H9 (cell line): ENCODE measurements at regions not wholly inside any gene's neighbourhood (a gene's known extent, or its start where the extent isn't known, plus 50 kb on each side); places are given as distances from the start of the nearest gene placed in this dataset.

Source experiments
- DNase-seq: peaks from one replicate; pipeline ENCODE4 v3.0.0-alpha.2; 2017
- H2AFZ ChIP-seq: one replicate; pipeline ENCODE4 v1.6.1; 2013; ENCODE audit warnings: mild to moderate bottlenecking, low read length, control low read depth, moderate library complexity
- H2AK5ac ChIP-seq: 2 replicates; pipeline ENCODE4 v1.6.1; 2013; ENCODE audit warnings: low read length, control low read depth, mixed read lengths; ENCODE audit not compliant: insufficient read length
- H2BK120ac ChIP-seq: one replicate; pipeline ENCODE4 v1.6.1; 2013; ENCODE audit warnings: low read depth, mild to moderate bottlenecking, low read length, control low read depth, inconsistent platforms; ENCODE audit not compliant: poor library complexity, severe bottlenecking
- H2BK12ac ChIP-seq: 2 replicates; pipeline ENCODE4 v1.6.1; 2013; ENCODE audit warnings: low read length, control low read depth, mixed read lengths, low read depth; ENCODE audit not compliant: insufficient read length
- H2BK15ac ChIP-seq: 2 replicates; pipeline ENCODE4 v1.6.1; 2013; ENCODE audit warnings: low read depth, low read length, control low read depth
- H2BK20ac ChIP-seq: one replicate; pipeline ENCODE4 v1.6.1; 2013; ENCODE audit warnings: low read depth, mild to moderate bottlenecking, low read length, control low read depth, inconsistent platforms; ENCODE audit not compliant: poor library complexity, severe bottlenecking
- H2BK5ac ChIP-seq: 2 replicates; pipeline ENCODE4 v1.6.1; 2013; ENCODE audit warnings: low read length, control low read depth, mixed read lengths; ENCODE audit not compliant: insufficient read length
- H3K14ac ChIP-seq: 2 replicates; pipeline ENCODE4 v1.6.1; 2013; ENCODE audit warnings: low read length, control low read depth; ENCODE audit not compliant: insufficient read depth
- H3K18ac ChIP-seq: 2 replicates; pipeline ENCODE4 v1.6.1; 2013; ENCODE audit warnings: low read depth, mild to moderate bottlenecking, mixed read lengths, low read length, control low read depth; ENCODE audit not compliant: insufficient read length
- H3K23ac ChIP-seq: 2 replicates; pipeline ENCODE4 v1.6.1; 2013; ENCODE audit warnings: low read length, control low read depth, mixed read lengths, low read depth; ENCODE audit not compliant: insufficient read length
- H3K23me2 ChIP-seq: 2 replicates; pipeline ENCODE4 v1.6.1; 2013; ENCODE audit warnings: low read depth, mild to moderate bottlenecking, mixed read lengths, low read length, control low read depth; ENCODE audit not compliant: insufficient read length, poor library complexity, severe bottlenecking
- H3K27ac ChIP-seq: 2 replicates; pipeline ENCODE4 v1.5.1; 2013; ENCODE audit warnings: low read length, control low read depth, mixed read lengths, low read depth; ENCODE audit not compliant: insufficient read length
- H3K27me3 ChIP-seq: 2 replicates; pipeline ENCODE4 v1.6.1; 2013; ENCODE audit warnings: low read length, control low read depth, inconsistent platforms; ENCODE audit not compliant: insufficient read depth
- H3K4ac ChIP-seq: 2 replicates; pipeline ENCODE4 v1.6.1; 2013; ENCODE audit warnings: low read depth, mild to moderate bottlenecking, control low read depth, inconsistent platforms, low read length, moderate library complexity
- H3K4me1 ChIP-seq: 2 replicates; pipeline ENCODE4 v1.6.1; 2013; ENCODE audit warnings: low read length, control low read depth, inconsistent platforms; ENCODE audit not compliant: insufficient read depth
- H3K4me2 ChIP-seq: 2 replicates; pipeline ENCODE4 v1.6.1; 2013; ENCODE audit warnings: low read length, control low read depth, mixed read lengths; ENCODE audit not compliant: insufficient read length, insufficient read depth
- H3K56ac ChIP-seq: 2 replicates; pipeline ENCODE4 v1.6.1; 2013; ENCODE audit warnings: low read depth, mild to moderate bottlenecking, mixed read lengths, low read length, control low read depth; ENCODE audit not compliant: insufficient read length
- H3K79me1 ChIP-seq: 2 replicates; pipeline ENCODE4 v1.6.1; 2013; ENCODE audit warnings: low read depth, mild to moderate bottlenecking, moderate library complexity, low read length, control low read depth, inconsistent platforms; ENCODE audit not compliant: insufficient read depth, poor library complexity, severe bottlenecking
- H3K79me2 ChIP-seq: 2 replicates; pipeline ENCODE4 v1.6.1; 2013; ENCODE audit warnings: low read length, control low read depth, inconsistent platforms; ENCODE audit not compliant: insufficient read depth
- H3K9ac ChIP-seq: 2 replicates; pipeline ENCODE4 v1.6.1; 2013; ENCODE audit warnings: low read length, control low read depth, mixed read lengths; ENCODE audit not compliant: insufficient read length; ENCODE audit errors: extremely low read depth
- H3K9me3 ChIP-seq: one replicate; pipeline ENCODE4 v1.6.1; 2013; ENCODE audit warnings: low read depth, low read length, inconsistent platforms; ENCODE audit not compliant: control insufficient read depth
- H3T11ph ChIP-seq: one replicate; pipeline ENCODE4 v1.6.1; 2013; ENCODE audit warnings: mild to moderate bottlenecking, low read length, control low read depth, inconsistent platforms
- H4K20me1 ChIP-seq: one replicate; pipeline ENCODE4 v1.6.1; 2013; ENCODE audit not compliant: control insufficient read depth, insufficient read length, insufficient read depth
- H4K5ac ChIP-seq: 2 replicates; pipeline ENCODE4 v1.6.1; 2013; ENCODE audit warnings: low read depth, mild to moderate bottlenecking, mixed read lengths, low read length, control low read depth; ENCODE audit not compliant: insufficient read length
- H4K8ac ChIP-seq: replicated peaks from 2 replicates; pipeline ENCODE4 v1.6.1; 2013; ENCODE audit warnings: low read length, control low read depth, mixed read lengths, low read depth; ENCODE audit not compliant: insufficient read length
- H4K91ac ChIP-seq: 2 replicates; pipeline ENCODE4 v1.6.1; 2013; ENCODE audit warnings: low read depth, mild to moderate bottlenecking, moderate library complexity, mixed read lengths, low read length, control low read depth; ENCODE audit not compliant: insufficient read length
- H3K27ac Mint-ChIP-seq, 3 experiments: 2 replicates in 2 of 3; 3 replicates in 1 of 3; pipeline ENCODE4 v1.8.0; 2020 to 2021; ENCODE audit warnings: mixed read lengths in 3 of 3, mild to moderate bottlenecking in 1 of 3, moderate library complexity in 1 of 3
- H3K27me3 Mint-ChIP-seq: 2 replicates; pipeline ENCODE4 v1.8.0; 2021; ENCODE audit warnings: low read depth, mild to moderate bottlenecking, moderate library complexity, mixed read lengths
- H3K36me3 Mint-ChIP-seq, 3 experiments: 2 replicates in 2 of 3; 3 replicates in 1 of 3; pipeline ENCODE4 v1.8.0; 2020 to 2021; ENCODE audit warnings: low read depth in 3 of 3, mixed read lengths in 3 of 3; ENCODE audit not compliant: insufficient read depth in 1 of 3
- H3K4me1 Mint-ChIP-seq, 2 experiments: 2 replicates each; pipeline ENCODE4 v1.8.0; 2020; ENCODE audit warnings: mixed read lengths in 2 of 2
- H3K4me3 Mint-ChIP-seq, 2 experiments: 2 replicates in 1 of 2; 3 replicates in 1 of 2; pipeline ENCODE4 v1.8.0; 2020 to 2021; ENCODE audit warnings: mild to moderate bottlenecking in 2 of 2, mixed read lengths in 2 of 2, moderate library complexity in 1 of 2
- H3K9me3 Mint-ChIP-seq, 2 experiments: 2 replicates in 1 of 2; 3 replicates in 1 of 2; pipeline ENCODE4 v1.8.0; 2020; ENCODE audit warnings: mild to moderate bottlenecking in 2 of 2, mixed read lengths in 2 of 2, moderate library complexity in 1 of 2
- CTCF ChIP-seq: fragments of 200-600 bp; sonication (generic); conservative IDR thresholded peaks from 3 replicates; pipeline ENCODE4 v1.8.0; 2021; ENCODE audit warnings: antibody characterized with exemption, mild to moderate bottlenecking
- WGBS: extraction: QIAGEN DNeasy Blood & Tissue Kit; methylation state at CpG from one replicate; pipeline ENCODE4 v1.1.7; 2013; ENCODE audit warnings: missing lambda C conversion rate, low lambda C conversion rate, mixed read lengths; ENCODE audit not compliant: insufficient read length; ENCODE audit errors: extremely low coverage; 5-methylcytosine and 5-hydroxymethylcytosine counted together

- Histone ChIP-seq H3K23ac (no peak overlapping the region), H3K79me2 (no peaks in the 10 kb centered on the region), H4K5ac (no peak overlapping the region), H3K79me1 (no peaks in the 10 kb centered on the region), H3K9ac (no peak overlapping the region), H4K8ac (no peak overlapping the region), H3K56ac (no peak overlapping the region), H3K18ac (no peak overlapping the region), H2BK12ac (no peak overlapping the region), H4K20me1 (no peaks in the 10 kb centered on the region), H3K4me1 (no peaks in the 10 kb centered on the region), H3K9me3 (no peaks in the 10 kb centered on the region), H2AFZ (no peak overlapping the region), H3K14ac (no peak overlapping the region), H2BK15ac (no peak overlapping the region), H3K23me2 (no peaks in the 10 kb centered on the region), H2BK20ac (no peak overlapping the region), H2AK5ac (no peak overlapping the region), H2BK5ac (no peak overlapping the region), H3K4me2 (no peak overlapping the region), H3T11ph (no peak overlapping the region), H4K91ac (no peak overlapping the region), H2BK120ac (no peak overlapping the region), H3K27me3 (no peaks in the 10 kb centered on the region), H3K27ac (no peak overlapping the region), H3K4ac (no peak overlapping the region)
- H3K27ac Mint-ChIP-seq: no peak overlapping the region
- no peak for DNase-seq
- no peak overlapping the region for H3K4me3 Mint-ChIP-seq
- peaks cover 5 to 17% of the 10 kb centered on the region in 2 experiments for H3K9me3 Mint-ChIP-seq
- no CpG with 5 or more reads among the region's 4 CpGs for WGBS
- H3K36me3 Mint-ChIP-seq: peaks cover 8 to 13% (median 12%) of the 10 kb centered on the region in 3 experiments
- no peak for TF ChIP-seq CTCF
- no peaks in the 10 kb centered on the region for H3K27me3 Mint-ChIP-seq
- peaks cover 4 to 5% of the 10 kb centered on the region in 2 experiments; a peak in 3 of 4 replicates for H3K4me1 Mint-ChIP-seq
Measured at GRCh38 chr11:104725796-104726408, 172.4 kb downstream of the CASP12 start.
